Trophoblast cell (in vitro differentiated cells and primary cell): ENCODE measurements at regions not wholly inside any gene's neighbourhood (a gene's known extent, or its start where the extent isn't known, plus 50 kb on each side); places are given as distances from the start of the nearest gene placed in this dataset.

Experiments
- DNase-seq, 2 donors: peaks; one replicate each; pipeline ENCODE4 v3.0.0-alpha.2; 2016
- H2AFZ ChIP-seq: 2 replicates; pipeline ENCODE4 v1.6.1; 2013; ENCODE audit warnings: low read length, moderate library complexity, mild to moderate bottlenecking; ENCODE audit not compliant: insufficient read depth, poor library complexity
- H2AK5ac ChIP-seq: 2 replicates; pipeline ENCODE4 v1.6.1; 2013; ENCODE audit warnings: mild to moderate bottlenecking, low read length
- H2BK120ac ChIP-seq: 2 replicates; pipeline ENCODE4 v1.6.1; 2013; ENCODE audit warnings: low read length, mild to moderate bottlenecking, moderate library complexity; ENCODE audit not compliant: insufficient read depth, poor library complexity
- H2BK12ac ChIP-seq: 2 replicates; pipeline ENCODE4 v1.6.1; 2013; ENCODE audit warnings: mild to moderate bottlenecking, low read length, moderate library complexity
- H2BK5ac ChIP-seq: 2 replicates; pipeline ENCODE4 v1.6.1; 2013; ENCODE audit warnings: low read length, low read depth, moderate library complexity, mild to moderate bottlenecking; ENCODE audit not compliant: poor library complexity
- H3K14ac ChIP-seq: 2 replicates; pipeline ENCODE4 v1.6.1; 2013; ENCODE audit warnings: mild to moderate bottlenecking, low read length
- H3K18ac ChIP-seq: 2 replicates; pipeline ENCODE4 v1.6.1; 2013; ENCODE audit warnings: mild to moderate bottlenecking, low read length
- H3K23ac ChIP-seq: 2 replicates; pipeline ENCODE4 v1.6.1; 2013; ENCODE audit warnings: low read length
- H3K27ac ChIP-seq: 2 replicates; pipeline ENCODE4 v1.5.1; 2013; ENCODE audit warnings: low read depth, mild to moderate bottlenecking, inconsistent platforms, low read length, moderate library complexity
- H3K27me3 ChIP-seq: 2 replicates; pipeline ENCODE4 v1.6.1; 2013; ENCODE audit warnings: inconsistent platforms, mild to moderate bottlenecking, low read length, moderate library complexity; ENCODE audit not compliant: insufficient read depth
- H3K36me3 ChIP-seq, 2 experiments: 1 replicate in 1 of 2; 2 replicates in 1 of 2; pipeline ENCODE4 v1.6.1; 2013; ENCODE audit warnings: low read length in 2 of 2, mild to moderate bottlenecking in 2 of 2, moderate library complexity in 1 of 2; ENCODE audit not compliant: insufficient read depth in 2 of 2, control insufficient read depth in 1 of 2
- H3K4ac ChIP-seq: 2 replicates; pipeline ENCODE4 v1.6.1; 2013; ENCODE audit warnings: low read depth, mild to moderate bottlenecking, low read length, moderate library complexity
- H3K4me1 ChIP-seq, 2 experiments: 1 replicate in 1 of 2; 2 replicates in 1 of 2; pipeline ENCODE4 v1.6.1; 2013; ENCODE audit warnings: low read length in 2 of 2, mild to moderate bottlenecking in 2 of 2, moderate library complexity in 1 of 2; ENCODE audit not compliant: insufficient read depth in 2 of 2, control insufficient read depth in 1 of 2
- H3K4me2 ChIP-seq: 2 replicates; pipeline ENCODE4 v1.6.1; 2013; ENCODE audit warnings: inconsistent platforms, mild to moderate bottlenecking, low read length, moderate library complexity
- H3K4me3 ChIP-seq: 2 replicates; pipeline ENCODE4 v1.5.1; 2013; ENCODE audit warnings: mild to moderate bottlenecking, low read depth, low read length, inconsistent platforms
- H3K79me1 ChIP-seq: one replicate; pipeline ENCODE4 v1.6.1; 2013; ENCODE audit warnings: low read length
- H3K79me2 ChIP-seq: 2 replicates; pipeline ENCODE4 v1.6.1; 2013; ENCODE audit warnings: low read length, mild to moderate bottlenecking; ENCODE audit not compliant: control insufficient read depth, insufficient read depth, poor library complexity
- H3K9ac ChIP-seq: 2 replicates; pipeline ENCODE4 v1.6.1; 2013; ENCODE audit warnings: mild to moderate bottlenecking, low read length
- H3K9me3 ChIP-seq: 2 replicates; pipeline ENCODE4 v1.6.1; 2013; ENCODE audit warnings: low read depth, mild to moderate bottlenecking, control low read depth, inconsistent platforms, low read length; ENCODE audit not compliant: insufficient read depth
- H4K12ac ChIP-seq: 2 replicates; pipeline ENCODE4 v1.6.1; 2013; ENCODE audit warnings: low read depth, mild to moderate bottlenecking, low read length, moderate library complexity
- H4K8ac ChIP-seq: 2 replicates; pipeline ENCODE4 v1.6.1; 2013; ENCODE audit warnings: low read depth, mild to moderate bottlenecking, low read length, moderate library complexity
- H4K91ac ChIP-seq: one replicate; pipeline ENCODE4 v1.6.1; 2013; ENCODE audit warnings: low read depth, mild to moderate bottlenecking, low read length, moderate library complexity
- WGBS: extraction: QIAGEN DNeasy Blood & Tissue Kit; methylation state at CpG from one replicate; pipeline ENCODE4 v1.1.7; 2013; ENCODE audit warnings: missing lambda C conversion rate; ENCODE audit not compliant: insufficient read length, insufficient coverage; ENCODE audit errors: extremely low coverage; 5-methylcytosine and 5-hydroxymethylcytosine counted together

DNA sequence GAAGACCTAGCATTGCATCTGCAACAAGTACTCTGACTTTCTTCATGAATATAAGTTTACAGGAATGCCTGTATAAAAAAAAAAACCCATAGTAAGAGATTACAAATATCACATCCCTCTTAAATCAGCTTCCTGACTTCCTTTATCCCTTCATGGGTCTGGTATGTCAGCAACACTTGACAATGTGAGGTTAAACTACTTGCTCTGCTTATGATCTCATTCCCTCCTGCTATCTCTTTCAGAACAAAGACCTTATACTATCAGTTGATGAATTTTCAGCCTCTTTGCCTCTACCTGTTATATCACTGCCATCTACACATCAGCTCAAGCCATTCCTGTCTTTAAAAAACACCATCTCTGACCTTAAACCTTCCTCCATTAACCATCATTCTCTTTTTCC is 130.9 kb upstream of the SAMSN1 start:
- no peaks in the 10 kb centered on the region for H3K79me2 ChIP-seq
- no peak overlapping the region for H2BK5ac ChIP-seq

GRCh38 chr21:14675774-14676530 is 129.8 kb upstream of the SAMSN1 start:
- no peaks in the 10 kb centered on the region for H3K79me1 ChIP-seq
- H2BK12ac ChIP-seq: no peak overlapping the region
- H3K27ac ChIP-seq: no peak overlapping the region
- DNase-seq: no peak
- H3K9me3 ChIP-seq: no peaks in the 10 kb centered on the region
- H3K27me3 ChIP-seq: no peaks in the 10 kb centered on the region
- H3K9ac ChIP-seq: no peak overlapping the region
- no peak overlapping the region for H2AK5ac ChIP-seq
- no peak overlapping the region for H3K4me2 ChIP-seq
- H3K4me1 ChIP-seq: no peaks in the 10 kb centered on the region
- H3K79me2 ChIP-seq: no peaks in the 10 kb centered on the region
- no peak overlapping the region for H2BK5ac ChIP-seq
- no peak overlapping the region for H3K18ac ChIP-seq
- H2BK120ac ChIP-seq: no peak overlapping the region
- no peak overlapping the region for H4K91ac ChIP-seq
- no peak overlapping the region for H3K23ac ChIP-seq
- H3K4ac ChIP-seq: no peak overlapping the region
- no peak overlapping the region for H4K12ac ChIP-seq
- H4K8ac ChIP-seq: no peak overlapping the region
- no CpG with 5 or more reads among the region's 7 CpGs for WGBS
- no peak overlapping the region for H3K4me3 ChIP-seq
- H3K36me3 ChIP-seq: no peaks in the 10 kb centered on the region
- H3K14ac ChIP-seq: no peak overlapping the region
- no peak overlapping the region for H2AFZ ChIP-seq

More for the DNA sequence above, 130.9 kb upstream of the SAMSN1 start:
- H3K9ac ChIP-seq: no peak overlapping the region
- H2AK5ac ChIP-seq: no peak overlapping the region
- no peaks in the 10 kb centered on the region for H3K9me3 ChIP-seq
- no peak overlapping the region for H2AFZ ChIP-seq
- no peak overlapping the region for H4K8ac ChIP-seq
- H3K23ac ChIP-seq: no peak overlapping the region
- no peak overlapping the region for H4K91ac ChIP-seq
- no peak overlapping the region for H3K4me2 ChIP-seq
- H3K27ac ChIP-seq: no peak overlapping the region
- no peak overlapping the region for H3K18ac ChIP-seq
- H3K79me1 ChIP-seq: no peaks in the 10 kb centered on the region
- no peak overlapping the region for H3K4ac ChIP-seq
- H3K14ac ChIP-seq: no peak overlapping the region
- no peaks in the 10 kb centered on the region for H3K36me3 ChIP-seq
- no peak overlapping the region for H3K4me3 ChIP-seq
- H4K12ac ChIP-seq: no peak overlapping the region
- H3K27me3 ChIP-seq: no peaks in the 10 kb centered on the region
- no peak overlapping the region for H2BK12ac ChIP-seq
- H3K4me1 ChIP-seq: no peaks in the 10 kb centered on the region
- no peak for DNase-seq
- no peak overlapping the region for H2BK120ac ChIP-seq

- Histone ChIP-seq H3K4me3 (no peak overlapping the region), H2AFZ (no peak overlapping the region), H3K27ac (no peak overlapping the region), H3K4ac (no peak overlapping the region), H3K4me2 (no peak overlapping the region), H3K36me3 (no peaks in the 10 kb centered on the region), H3K27me3 (no peaks in the 10 kb centered on the region), H4K8ac (no peak overlapping the region), H3K23ac (no peak overlapping the region), H2BK5ac (no peak overlapping the region), H3K18ac (no peak overlapping the region), H3K9me3 (no peaks in the 10 kb centered on the region), H2AK5ac (no peak overlapping the region), H2BK12ac (no peak overlapping the region), H4K12ac (no peak overlapping the region), H4K91ac (no peak overlapping the region), H3K79me1 (no peaks in the 10 kb centered on the region), H3K9ac (no peak overlapping the region), H3K14ac (no peak overlapping the region), H3K79me2 (no peaks in the 10 kb centered on the region), H2BK120ac (no peak overlapping the region), H3K4me1 (no peaks in the 10 kb centered on the region)
- DNase-seq: no peak
- no CpG with 5 or more reads among the region's 3 CpGs for WGBS
Observed at GRCh38 chr21:14673649-14674048, 127.5 kb upstream of the SAMSN1 start.

DNA sequence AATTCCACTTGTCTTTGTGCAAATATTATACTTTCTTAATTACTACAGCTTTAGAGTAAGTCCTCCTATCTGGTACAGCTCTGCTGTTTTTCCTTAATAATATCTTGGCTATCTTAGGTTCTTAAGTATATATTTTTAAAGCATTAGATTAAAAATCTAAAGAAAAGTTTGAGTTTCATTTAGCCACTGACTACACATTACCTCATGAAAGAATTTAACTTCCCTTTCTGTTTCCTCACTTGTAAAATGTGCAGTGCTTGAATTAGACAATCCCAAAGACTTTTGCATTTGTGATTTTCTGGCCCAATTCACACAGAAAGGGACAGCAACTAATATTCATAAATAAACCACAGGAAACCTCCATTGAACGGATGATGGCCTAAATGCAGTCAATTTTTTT is 126.4 kb upstream of the SAMSN1 start:
- Histone ChIP-seq H3K4me1 (no peaks in the 10 kb centered on the region), H4K91ac (no peak overlapping the region), H3K79me2 (no peaks in the 10 kb centered on the region), H3K27me3 (no peaks in the 10 kb centered on the region), H3K18ac (no peak overlapping the region), H3K27ac (no peak overlapping the region), H2AK5ac (no peak overlapping the region), H3K23ac (no peak overlapping the region), H3K36me3 (no peaks in the 10 kb centered on the region), H3K9me3 (no peaks in the 10 kb centered on the region), H3K4ac (no peak overlapping the region), H4K8ac (no peak overlapping the region), H4K12ac (no peak overlapping the region), H3K4me3 (no peak overlapping the region), H3K79me1 (no peaks in the 10 kb centered on the region), H2BK5ac (no peak overlapping the region), H3K9ac (no peak overlapping the region), H3K14ac (no peak overlapping the region), H2BK12ac (no peak overlapping the region), H2AFZ (no peak overlapping the region), H2BK120ac (no peak overlapping the region), H3K4me2 (no peak overlapping the region)
- no CpG with 5 or more reads among the region's 1 CpG for WGBS
- no peak for DNase-seq
